NCI-H1105 (cell line): ENCODE measurements at regions not wholly inside any gene's neighbourhood (a gene's known extent, or its start where the extent isn't known, plus 50 kb on each side); places are given as distances from the start of the nearest gene placed in this dataset.

Experiments used
- DNase-seq: peaks from one replicate; lab custom pipeline; 2025; lab: John Stamatoyannopoulos, UW

DNA sequence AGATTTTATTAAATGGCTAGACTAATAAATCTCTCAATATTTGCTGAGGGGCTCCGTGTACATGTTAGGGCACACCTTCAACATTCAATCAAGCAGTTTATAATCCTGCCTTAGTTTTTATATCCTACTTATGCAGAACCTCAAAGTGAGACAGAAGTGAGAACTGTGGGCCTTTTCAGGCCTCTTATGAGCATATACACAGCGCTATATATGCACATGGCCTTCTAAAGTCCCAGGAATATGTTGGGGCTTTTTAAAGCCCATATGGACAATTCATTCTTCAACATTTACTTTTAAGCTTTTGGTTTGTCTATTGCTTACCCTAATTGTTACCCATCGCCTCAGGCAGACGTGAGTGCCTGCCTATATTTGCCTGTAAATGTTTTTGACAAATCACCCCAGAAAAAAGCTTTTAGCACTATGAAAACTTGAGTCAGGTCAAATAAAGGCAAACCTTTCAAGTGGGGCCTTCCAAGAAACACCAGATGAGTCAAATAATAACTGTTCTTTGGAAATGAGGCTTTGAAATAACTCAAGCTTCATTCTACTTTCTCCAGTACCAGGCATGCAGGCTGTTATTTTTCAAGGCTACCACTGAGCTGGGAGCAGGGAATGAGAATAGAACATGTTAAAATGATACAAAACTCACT is 58.2 kb downstream of the ESM1 start:
- DNase-seq = no peak

- no peak for DNase-seq
Observed at GRCh38 chr5:54924487-54924886, 60.9 kb downstream of the ESM1 start.

- no peak for DNase-seq
Observed at GRCh38 chr5:54917323-54917722, 68.1 kb downstream of the ESM1 start.

DNA sequence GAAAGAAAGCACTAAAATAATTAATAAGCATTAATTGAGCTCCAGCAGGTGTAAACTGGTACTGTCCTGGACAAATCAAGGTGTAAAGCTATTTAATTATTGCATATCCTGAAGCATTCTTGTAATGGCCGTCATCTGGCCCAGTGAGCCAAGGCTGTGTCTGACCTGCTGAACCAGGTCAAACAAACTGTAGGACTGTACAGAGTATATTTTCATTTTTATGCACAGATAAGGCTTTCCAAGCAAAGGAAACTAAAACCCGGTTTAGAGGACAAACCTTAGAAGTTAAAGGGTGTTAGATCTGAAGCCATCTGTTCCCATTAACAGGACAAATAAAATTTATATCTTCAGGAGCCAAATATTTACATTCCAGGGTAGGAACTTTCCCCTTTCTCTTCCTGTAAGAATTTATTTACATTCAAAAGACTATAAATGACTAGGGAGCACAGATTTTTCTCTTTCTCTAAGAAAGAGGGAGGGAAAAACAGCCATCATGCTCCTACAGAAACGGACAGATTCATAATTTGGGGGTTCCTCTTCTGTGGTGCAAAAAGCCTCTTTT is 69.8 kb downstream of the ESM1 start:
- DNase-seq = no peak

DNA sequence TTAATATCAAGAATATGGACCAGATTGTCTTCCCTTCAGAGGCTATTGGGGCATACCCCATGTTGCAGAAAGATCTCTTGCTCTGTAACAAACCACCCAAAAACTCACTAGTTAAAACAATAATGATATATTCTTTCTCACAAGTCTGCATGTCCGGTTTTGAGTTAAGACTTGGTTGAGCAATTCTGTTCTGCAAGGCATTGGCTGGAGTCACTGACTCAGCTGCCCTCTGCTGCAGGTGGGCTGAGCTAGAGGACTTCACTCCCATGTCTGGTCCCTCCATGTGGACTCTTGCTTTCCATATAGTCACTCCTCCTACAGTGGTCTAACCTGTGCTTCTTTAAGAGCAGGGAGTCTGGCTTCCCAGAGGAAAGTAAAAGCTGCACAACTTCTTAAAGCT is 73.4 kb downstream of the ESM1 start:
- no peak for DNase-seq

GRCh38 chr5:54909911-54910870 is 75.2 kb downstream of the ESM1 start:
- no peak for DNase-seq

- DNase-seq = no peak
Observed at GRCh38 chr5:54908774-54909525, 76.4 kb downstream of the ESM1 start.

DNA sequence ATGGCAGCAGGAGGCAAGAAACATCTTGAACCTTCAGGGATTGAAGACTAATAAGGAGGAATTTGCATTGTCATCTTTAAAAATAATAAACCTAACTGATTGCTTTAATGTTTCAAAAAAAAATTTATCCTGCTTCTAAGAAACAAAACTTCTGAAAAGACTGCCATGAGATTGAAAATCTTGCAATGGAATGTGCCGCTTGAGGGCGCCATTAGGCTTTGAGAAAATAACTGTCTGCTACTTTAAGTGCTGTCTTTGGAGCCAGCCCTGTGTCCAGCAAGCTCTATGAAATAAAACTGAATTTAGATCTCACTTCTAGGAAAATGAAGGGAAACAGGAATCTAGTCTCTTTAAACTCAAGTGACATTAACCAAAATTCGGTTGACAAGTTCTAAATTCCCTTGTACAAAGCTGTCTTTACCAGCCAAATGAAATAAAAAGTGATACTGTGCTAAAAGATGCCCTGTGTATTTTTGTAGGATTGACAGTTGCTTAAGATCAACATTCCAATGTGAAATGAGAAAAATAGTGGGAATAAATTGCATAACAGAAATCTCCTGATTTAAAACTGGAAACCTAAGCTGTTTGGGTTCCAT is 79.4 kb downstream of the ESM1 start:
- DNase-seq = peak; percentile 1

DNA sequence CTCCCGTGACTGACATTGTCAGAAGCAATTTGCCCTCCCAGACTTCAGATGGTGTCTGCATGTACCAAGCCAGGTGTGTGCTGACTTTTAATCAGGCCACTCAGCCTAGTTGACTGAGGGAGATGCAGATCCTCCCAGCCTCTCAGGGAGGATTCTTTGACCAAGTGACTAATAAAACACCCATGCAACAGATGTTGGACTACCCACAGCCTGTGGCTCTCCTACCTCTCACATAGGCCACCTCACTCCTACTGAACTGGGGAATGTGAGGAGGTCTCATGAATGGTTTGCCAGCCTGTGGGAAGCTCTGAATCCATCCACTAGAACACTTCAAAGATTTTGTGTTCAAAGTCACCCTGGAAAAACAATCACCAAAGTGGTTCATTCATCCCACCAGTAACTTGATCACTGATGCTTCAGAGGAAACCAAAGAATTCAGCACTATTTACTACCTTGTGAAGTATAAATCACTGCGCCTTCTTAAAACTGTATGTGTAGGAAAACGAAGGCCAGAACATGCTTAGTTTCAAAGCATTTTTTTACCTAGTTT is 80.1 kb downstream of the ESM1 start:
- no peak for DNase-seq

DNA sequence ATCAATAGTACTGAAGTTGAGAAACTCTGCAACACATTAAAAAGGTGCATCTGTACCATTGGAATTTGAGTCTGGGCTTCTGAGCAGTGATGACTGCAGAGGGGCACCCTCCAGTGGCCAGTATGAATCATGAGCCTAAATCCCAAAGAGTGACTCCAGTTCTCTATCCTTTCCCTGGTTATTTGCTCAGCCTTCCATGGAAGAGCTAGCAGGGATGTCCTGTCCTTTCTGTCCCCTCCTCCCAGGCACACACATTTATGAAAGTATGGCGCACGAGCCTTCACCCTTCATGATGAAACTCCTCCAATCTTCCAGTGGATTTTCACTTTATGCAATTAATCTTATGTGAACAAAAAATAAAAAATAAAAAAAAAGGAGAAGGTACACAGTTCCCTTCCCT is 81.0 kb downstream of the ESM1 start:
- no peak for DNase-seq

GRCh38 chr5:54902791-54903473 is 82.5 kb downstream of the ESM1 start:
- DNase-seq = no peak

GRCh38 chr5:54900984-54901725 is 84.2 kb downstream of the ESM1 start:
- DNase-seq = no peak

- DNase-seq = no peak
Observed at GRCh38 chr5:54897001-54897400, 88.4 kb downstream of the ESM1 start.

DNA sequence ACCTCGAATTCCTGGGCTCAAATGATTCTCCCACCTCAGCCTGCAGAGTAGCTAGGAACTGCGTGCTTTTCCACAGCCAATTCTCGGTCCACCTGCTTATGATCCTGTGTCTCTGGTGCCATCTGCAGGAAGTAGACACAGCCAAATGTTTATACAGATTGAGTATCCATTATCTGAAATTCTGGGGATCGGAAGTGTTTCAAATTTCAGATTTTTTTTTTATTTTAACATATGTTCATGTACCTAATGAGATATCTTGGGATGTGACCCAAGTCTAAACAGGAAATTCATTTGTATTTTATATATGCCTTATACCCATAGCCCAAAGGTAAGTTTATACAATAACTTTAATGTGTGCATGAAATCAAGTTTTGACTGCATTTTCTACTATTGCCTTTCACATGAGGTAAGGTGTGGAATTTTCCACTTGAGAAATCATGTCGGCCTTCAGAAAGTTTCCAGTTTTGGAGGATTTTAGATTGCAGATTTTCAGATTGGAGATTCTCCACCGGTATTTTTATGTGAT is 89.5 kb downstream of the ESM1 start:
- peak; percentile 6 for DNase-seq

- no peak for DNase-seq
Observed at GRCh38 chr5:54894957-54895815, 90.2 kb downstream of the ESM1 start.

DNA sequence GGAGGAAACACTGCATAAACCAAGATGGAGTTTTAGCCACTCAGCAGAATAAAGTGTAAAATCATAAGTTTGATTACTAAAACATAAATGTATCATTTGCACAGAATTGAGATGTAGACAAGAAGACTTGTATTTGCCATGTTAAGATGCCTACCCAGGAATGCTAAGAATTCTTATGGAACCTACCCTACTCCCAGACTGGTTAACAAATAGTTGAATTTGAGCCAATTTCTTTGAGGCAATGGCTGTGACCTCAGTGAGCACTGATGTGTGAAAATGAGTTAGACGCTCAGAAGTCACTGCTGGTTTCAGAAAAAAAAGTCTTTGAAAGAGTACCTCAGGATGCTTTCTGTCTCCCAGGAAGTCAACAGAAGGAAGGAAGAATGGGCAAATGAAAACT is 95.6 kb downstream of the ESM1 start:
- DNase-seq = no peak

DNA sequence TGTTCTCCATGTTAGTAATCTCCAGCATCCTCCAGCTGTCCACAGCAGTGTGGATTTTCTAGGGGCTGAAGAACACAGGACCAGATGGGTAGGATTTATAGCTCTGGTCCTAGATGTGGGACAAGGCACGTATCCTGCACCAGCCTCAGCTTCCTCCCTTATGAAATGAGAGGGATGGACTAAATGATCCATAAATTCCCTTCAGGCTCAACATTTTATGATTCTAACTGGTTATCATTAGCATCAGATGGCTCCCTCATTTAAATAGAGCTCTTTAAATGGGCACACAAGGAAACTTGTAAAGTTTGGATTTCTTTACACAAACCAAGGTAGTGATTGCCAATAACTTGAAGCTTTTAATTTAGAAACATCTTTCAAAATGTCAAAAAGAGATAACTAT is 97.7 kb downstream of the ESM1 start:
- no peak for DNase-seq

- DNase-seq = no peak
Observed at GRCh38 chr5:54886866-54887265, 98.5 kb downstream of the ESM1 start.

- DNase-seq = no peak
Observed at GRCh38 chr5:54885636-54886035, 99.8 kb downstream of the ESM1 start.
